HUES48 (cell line): ENCODE measurements at regions not wholly inside any gene's neighbourhood (a gene's known extent, or its start where the extent isn't known, plus 50 kb on each side); places are given as distances from the start of the nearest gene placed in this dataset.
"Not testable (repeated sequence)": the region's sequence is repeated elsewhere in the genome, so short reads cannot be mapped to it uniquely, and the experiment has no call there.

ENCODE experiments used
- H3K27ac ChIP-seq: one replicate; pipeline ENCODE4 v1.7.0; 2013; ENCODE audit warnings: low read depth, low read length, inconsistent platforms
- H3K27me3 ChIP-seq: 2 replicates; pipeline ENCODE4 v1.6.1; 2013; ENCODE audit warnings: mild to moderate bottlenecking, low read length; ENCODE audit not compliant: control insufficient read depth, insufficient read depth
- H3K36me3 ChIP-seq: 2 replicates; pipeline ENCODE4 v1.6.1; 2013; ENCODE audit warnings: low read length; ENCODE audit not compliant: control insufficient read depth, insufficient read depth
- H3K4me1 ChIP-seq: 2 replicates; pipeline ENCODE4 v1.6.1; 2013; ENCODE audit warnings: mild to moderate bottlenecking, low read length; ENCODE audit not compliant: control insufficient read depth, insufficient read depth
- H3K4me3 ChIP-seq: 2 replicates; pipeline ENCODE4 v1.5.1; 2013; ENCODE audit warnings: mild to moderate bottlenecking, low read depth, low read length
- H3K9ac ChIP-seq: 2 replicates; pipeline ENCODE4 v1.6.1; 2013; ENCODE audit warnings: mild to moderate bottlenecking, low read depth, low read length, moderate library complexity
- H3K9me3 ChIP-seq: 2 replicates; pipeline ENCODE4 v1.6.1; 2013; ENCODE audit warnings: low read length; ENCODE audit not compliant: control insufficient read depth, insufficient read depth

- Histone ChIP-seq H3K9me3 (peaks cover 10% of the 10 kb centered on the region), H3K27me3 (no peaks in the 10 kb centered on the region), H3K4me3 (no peak overlapping the region), H3K27ac (no peak overlapping the region), H3K4me1 (no peaks in the 10 kb centered on the region), H3K36me3 (no peaks in the 10 kb centered on the region), H3K9ac (no peak overlapping the region)
These were observed 152.6 kb downstream of the CRLF2 start for GRCh38 chrX:1059576-1060561.

GRCh38 chrX:1053600-1053999 lies 158.8 kb downstream of the CRLF2 start:
- not testable (repeated sequence) for H3K27me3 ChIP-seq, H3K36me3 ChIP-seq, H3K4me1 ChIP-seq, H3K27ac ChIP-seq, H3K9ac ChIP-seq, H3K4me3 ChIP-seq
- peaks cover 22% of the 10 kb centered on the region for H3K9me3 ChIP-seq

GRCh38 chrX:1053072-1053471 lies 159.4 kb downstream of the CRLF2 start:
- Histone ChIP-seq H3K27me3 (no peaks in the 10 kb centered on the region), H3K27ac (no peak overlapping the region), H3K4me1 (no peaks in the 10 kb centered on the region), H3K36me3 (no peaks in the 10 kb centered on the region), H3K9me3 (peaks cover 22% of the 10 kb centered on the region), H3K9ac (no peak overlapping the region), H3K4me3 (no peak overlapping the region)

- H3K9ac ChIP-seq: no peak overlapping the region
- no peaks in the 10 kb centered on the region for H3K4me1 ChIP-seq
- H3K9me3 ChIP-seq: peaks cover 22% of the 10 kb centered on the region
- H3K36me3 ChIP-seq: no peaks in the 10 kb centered on the region
- H3K27me3 ChIP-seq: no peaks in the 10 kb centered on the region
- no peak overlapping the region for H3K27ac ChIP-seq
- H3K4me3 ChIP-seq: no peak overlapping the region
These were observed 160.4 kb downstream of the CRLF2 start for GRCh38 chrX:1052021-1052420.

GRCh38 chrX:1051421-1051820 lies 161.0 kb downstream of the CRLF2 start:
- Histone ChIP-seq H3K27me3 (no peaks in the 10 kb centered on the region), H3K4me3 (no peak overlapping the region), H3K27ac (no peak overlapping the region), H3K4me1 (no peaks in the 10 kb centered on the region), H3K9me3 (peaks cover 22% of the 10 kb centered on the region), H3K9ac (no peak overlapping the region), H3K36me3 (no peaks in the 10 kb centered on the region)

GRCh38 chrX:1045680-1046314 lies 166.7 kb downstream of the CRLF2 start:
- no peaks in the 10 kb centered on the region for H3K4me1 ChIP-seq
- no peak overlapping the region for H3K4me3 ChIP-seq
- no peak overlapping the region for H3K9ac ChIP-seq

GRCh38 chrX:1041091-1041490 lies 171.4 kb downstream of the CRLF2 start:
- H3K27ac ChIP-seq: no peak overlapping the region
- no peaks in the 10 kb centered on the region for H3K36me3 ChIP-seq
- peaks cover 9% of the 10 kb centered on the region for H3K9me3 ChIP-seq
- H3K4me1 ChIP-seq: no peaks in the 10 kb centered on the region
- H3K4me3 ChIP-seq: no peak overlapping the region
- H3K9ac ChIP-seq: no peak overlapping the region
- H3K27me3 ChIP-seq: no peaks in the 10 kb centered on the region

More at GRCh38 chrX:1045680-1046314, 166.7 kb downstream of the CRLF2 start:
- H3K27me3 ChIP-seq: no peaks in the 10 kb centered on the region
- no peak overlapping the region for H3K27ac ChIP-seq
- peaks cover 6% of the 10 kb centered on the region for H3K9me3 ChIP-seq
- no peaks in the 10 kb centered on the region for H3K36me3 ChIP-seq

- not testable (repeated sequence) for H3K4me1 ChIP-seq, H3K9ac ChIP-seq, H3K27ac ChIP-seq, H3K27me3 ChIP-seq, H3K36me3 ChIP-seq, H3K9me3 ChIP-seq, H3K4me3 ChIP-seq
These were observed 176.5 kb downstream of the CRLF2 start for GRCh38 chrX:1035931-1036330.

GRCh38 chrX:1035206-1035605 lies 177.2 kb downstream of the CRLF2 start:
- Histone ChIP-seq H3K9ac (no peak overlapping the region), H3K4me1 (no peaks in the 10 kb centered on the region), H3K27me3 (no peaks in the 10 kb centered on the region), H3K36me3 (no peaks in the 10 kb centered on the region), H3K9me3 (peaks cover 3% of the 10 kb centered on the region; the same call in 1 of the 2 replicates), H3K4me3 (no peak overlapping the region), H3K27ac (no peak overlapping the region)

GRCh38 chrX:1034717-1035116 lies 177.7 kb downstream of the CRLF2 start:
- H3K9me3 ChIP-seq: peaks cover 2% of the 10 kb centered on the region; the same call in 1 of the 2 replicates
- no peaks in the 10 kb centered on the region for H3K27me3 ChIP-seq
- H3K9ac ChIP-seq: no peak overlapping the region
- H3K36me3 ChIP-seq: no peaks in the 10 kb centered on the region
- no peak overlapping the region for H3K27ac ChIP-seq
- no peaks in the 10 kb centered on the region for H3K4me1 ChIP-seq
- no peak overlapping the region for H3K4me3 ChIP-seq
